Ascending aorta (tissue), 2 donors: ENCODE measurements at regions not wholly inside any gene's neighbourhood (a gene's known extent, or its start where the extent isn't known, plus 50 kb on each side); places are given as distances from the start of the nearest gene placed in this dataset.

ENCODE experiments used
- DNase-seq, 2 donors: peaks; one replicate each; pipeline ENCODE4 v3.0.0-alpha.2; 2019; ENCODE audit warnings: low spot score in 2 of 2
- H3K27ac ChIP-seq, 2 donors: fragments of 200-600 bp; sonication (generic); one replicate each; pipeline ENCODE4 v1.5.1; 2016 to 2017; ENCODE audit warnings: mild to moderate bottlenecking in 1 of 2
- H3K27me3 ChIP-seq: fragments of 200-600 bp; sonication (generic); one replicate; pipeline ENCODE4 v1.5.1; 2017
- H3K36me3 ChIP-seq, 2 donors: fragments of 200-600 bp; sonication (generic); one replicate each; pipeline ENCODE4 v1.5.1; 2016
- H3K4me1 ChIP-seq, 2 donors: fragments of 200-600 bp; sonication (generic); one replicate each; pipeline ENCODE4 v1.5.1; 2016 to 2017; ENCODE audit warnings: mild to moderate bottlenecking in 1 of 2
- H3K4me3 ChIP-seq, 2 donors: fragments of 200-600 bp; sonication (generic); one replicate each; pipeline ENCODE4 v1.5.1; 2016 to 2017; ENCODE audit warnings: mild to moderate bottlenecking in 1 of 2
- H3K9me3 ChIP-seq, 2 donors: fragments of 200-600 bp; sonication (generic); one replicate each; pipeline ENCODE4 v1.5.1; 2016
- intact Hi-C: fragments of 100-400 bp; cut with DNase I; formaldehyde crosslinking; loops from one replicate; pipeline ENCODE4 v1.15.1; 2023
- TF ChIP-seq, protein P1 (sequence below), 3 experiments: fragments of 200-600 bp in 2 of 3; fragments of 450-650 bp in 1 of 3; sonication (generic) in 2 of 3; IDR thresholded peaks; one replicate each; pipeline ENCODE4 v1.5.1; 2016 to 2019; ENCODE audit warnings: antibody characterized with exemption in 3 of 3, mild to moderate bottlenecking in 1 of 3, moderate library complexity in 1 of 3

DNA sequence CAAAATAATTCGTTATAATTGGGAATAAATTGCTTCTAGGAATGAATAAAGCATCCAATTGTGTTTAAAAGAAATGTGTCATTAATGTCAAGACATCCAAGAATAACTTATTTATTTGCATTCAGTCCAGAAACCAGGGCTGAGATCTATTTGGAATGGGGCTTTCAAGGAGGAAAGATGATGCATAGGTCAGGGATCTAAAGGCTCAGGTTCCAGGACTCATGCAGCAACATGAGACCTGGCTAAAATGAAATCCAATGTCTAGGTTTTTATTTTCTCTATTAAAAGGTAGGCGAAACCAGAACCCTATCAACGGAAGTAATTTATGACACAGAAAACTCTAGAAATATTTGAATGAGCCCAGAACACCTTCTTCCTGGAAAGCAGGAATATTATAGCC is 376.8 kb downstream of the SEC16B start:
- H3K36me3 ChIP-seq = no peaks in the 10 kb centered on the region
- H3K4me3 ChIP-seq = no peak overlapping the region
- H3K27me3 ChIP-seq = no peaks in the 10 kb centered on the region
- no peaks in the 10 kb centered on the region for H3K9me3 ChIP-seq
- no peak overlapping the region for H3K27ac ChIP-seq
- intact Hi-C loops = no loop called here
- H3K4me1 ChIP-seq = no peaks in the 10 kb centered on the region
- DNase-seq = no peak
- TF ChIP-seq, protein P1, sequence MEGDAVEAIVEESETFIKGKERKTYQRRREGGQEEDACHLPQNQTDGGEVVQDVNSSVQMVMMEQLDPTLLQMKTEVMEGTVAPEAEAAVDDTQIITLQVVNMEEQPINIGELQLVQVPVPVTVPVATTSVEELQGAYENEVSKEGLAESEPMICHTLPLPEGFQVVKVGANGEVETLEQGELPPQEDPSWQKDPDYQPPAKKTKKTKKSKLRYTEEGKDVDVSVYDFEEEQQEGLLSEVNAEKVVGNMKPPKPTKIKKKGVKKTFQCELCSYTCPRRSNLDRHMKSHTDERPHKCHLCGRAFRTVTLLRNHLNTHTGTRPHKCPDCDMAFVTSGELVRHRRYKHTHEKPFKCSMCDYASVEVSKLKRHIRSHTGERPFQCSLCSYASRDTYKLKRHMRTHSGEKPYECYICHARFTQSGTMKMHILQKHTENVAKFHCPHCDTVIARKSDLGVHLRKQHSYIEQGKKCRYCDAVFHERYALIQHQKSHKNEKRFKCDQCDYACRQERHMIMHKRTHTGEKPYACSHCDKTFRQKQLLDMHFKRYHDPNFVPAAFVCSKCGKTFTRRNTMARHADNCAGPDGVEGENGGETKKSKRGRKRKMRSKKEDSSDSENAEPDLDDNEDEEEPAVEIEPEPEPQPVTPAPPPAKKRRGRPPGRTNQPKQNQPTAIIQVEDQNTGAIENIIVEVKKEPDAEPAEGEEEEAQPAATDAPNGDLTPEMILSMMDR (IDR thresholded peaks at IDR 0.05) = no peak

DNA sequence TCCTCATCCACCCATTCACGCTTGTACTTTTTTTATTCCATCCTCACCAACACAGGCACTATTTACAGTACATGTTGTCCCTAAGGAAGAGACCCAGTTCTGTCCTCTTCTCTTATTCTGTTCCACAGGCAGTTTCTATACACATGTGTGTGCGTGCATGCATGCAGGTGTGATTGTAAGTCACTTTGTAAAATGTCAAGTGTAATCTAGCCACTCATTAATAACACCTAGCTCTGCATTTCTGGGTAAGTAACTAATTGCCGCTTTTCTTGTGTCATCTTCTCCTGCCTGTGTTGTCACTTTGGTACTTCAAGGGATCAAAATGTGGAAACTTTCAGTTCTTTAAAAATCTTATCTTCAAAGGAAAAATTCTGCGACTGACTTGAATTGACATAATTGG is 377.2 kb downstream of the SEC16B start:
- no peak overlapping the region for H3K27ac ChIP-seq
- intact Hi-C loops = no loop called here
- no peaks in the 10 kb centered on the region for H3K27me3 ChIP-seq
- H3K36me3 ChIP-seq = no peaks in the 10 kb centered on the region
- no peak overlapping the region for H3K4me3 ChIP-seq
- H3K9me3 ChIP-seq = no peaks in the 10 kb centered on the region
- TF ChIP-seq, protein P1 (IDR thresholded peaks at IDR 0.05) = no peak
- H3K4me1 ChIP-seq = no peaks in the 10 kb centered on the region
- no peak for DNase-seq

DNA sequence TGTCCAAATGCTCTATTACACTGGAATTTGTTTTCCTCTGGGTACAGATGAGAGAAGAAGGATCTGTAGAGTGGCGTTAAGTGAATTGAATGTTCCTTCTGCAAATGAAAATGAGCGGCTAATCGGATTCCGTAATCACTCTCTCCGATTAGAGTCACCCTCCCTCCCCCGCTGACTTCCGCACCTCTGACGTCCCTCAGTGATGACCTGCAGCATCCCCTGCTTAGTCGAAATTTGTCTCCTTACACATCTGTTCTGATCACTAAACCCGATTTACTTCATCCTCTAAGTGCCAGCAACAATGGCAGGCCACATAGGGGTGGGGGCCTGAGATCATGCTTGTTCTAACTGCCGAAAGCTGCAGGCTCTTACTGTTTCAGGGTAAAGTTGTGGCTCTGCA is 378.7 kb downstream of the SEC16B start:
- TF ChIP-seq, protein P1 (IDR thresholded peaks at IDR 0.05) = no peak
- no peak for DNase-seq
- Histone ChIP-seq H3K27ac (no peak overlapping the region), H3K9me3 (no peaks in the 10 kb centered on the region), H3K4me1 (no peaks in the 10 kb centered on the region), H3K27me3 (no peaks in the 10 kb centered on the region), H3K36me3 (no peaks in the 10 kb centered on the region), H3K4me3 (no peak overlapping the region)
- intact Hi-C loops = no loop called here

GRCh38 chr1:177589166-177589565 is 380.7 kb downstream of the SEC16B start:
- Histone ChIP-seq H3K27ac (no peak overlapping the region), H3K9me3 (no peaks in the 10 kb centered on the region), H3K27me3 (no peaks in the 10 kb centered on the region), H3K4me3 (no peak overlapping the region), H3K4me1 (no peaks in the 10 kb centered on the region), H3K36me3 (no peaks in the 10 kb centered on the region)
- intact Hi-C loops = no loop called here
- TF ChIP-seq, protein P1 (IDR thresholded peaks at IDR 0.05) = no peak
- no peak for DNase-seq

DNA sequence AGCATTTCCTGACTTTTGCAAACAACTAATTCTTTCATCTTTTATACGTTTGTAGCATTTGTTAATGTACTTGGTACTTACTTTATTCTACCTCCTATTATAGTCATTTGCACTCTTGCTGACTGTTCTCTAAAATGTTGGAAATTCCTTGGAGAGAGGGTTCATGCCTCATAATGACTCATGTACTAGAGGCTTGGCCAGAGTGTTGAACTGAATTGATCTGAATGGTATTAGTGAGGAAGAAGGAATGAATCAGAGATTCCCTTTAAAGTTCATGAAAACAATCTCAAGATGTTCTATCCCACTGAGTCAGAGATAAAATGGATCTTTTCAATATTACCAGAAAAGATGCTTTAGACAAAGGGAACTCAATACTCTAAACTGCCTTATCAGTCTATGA is 383.4 kb downstream of the SEC16B start:
- Histone ChIP-seq H3K27ac (no peak overlapping the region), H3K27me3 (no peaks in the 10 kb centered on the region), H3K4me1 (no peaks in the 10 kb centered on the region), H3K36me3 (no peaks in the 10 kb centered on the region), H3K4me3 (no peak overlapping the region), H3K9me3 (no peaks in the 10 kb centered on the region)
- TF ChIP-seq, protein P1 (IDR thresholded peaks at IDR 0.05) = no peak
- no peak for DNase-seq
- intact Hi-C loops = no loop called here
